ENCODE measurements at regions not wholly inside any gene's neighbourhood (a gene's known extent, or its start where the extent isn't known, plus 50 kb on each side); places are given as distances from the start of the nearest gene placed in this dataset.

GRCh38 chr16:79929260-79929965 lies 328.9 kb upstream of the MAF start:
- Mint-ChIP-seq H3K9me3 (ENCODE audit: unreplicated experiment) (no peaks in the 10 kb centered on the region), H3K27me3 (ENCODE audit: unreplicated experiment) (no peaks in the 10 kb centered on the region), H3K36me3 (ENCODE audit: low read depth, unreplicated experiment) (no peaks in the 10 kb centered on the region), H3K4me1 (ENCODE audit: unreplicated experiment) (peaks cover 6% of the 10 kb centered on the region), H3K4me3 (ENCODE audit: unreplicated experiment) (no peak overlapping the region), H3K27ac (ENCODE audit: unreplicated experiment) (no peak overlapping the region)
- no peak for DNase-seq (ENCODE audit: low spot score)
- TF ChIP-seq CTCF (IDR thresholded peaks at IDR 0.05; ENCODE audit: unreplicated experiment) = no peak

DNA sequence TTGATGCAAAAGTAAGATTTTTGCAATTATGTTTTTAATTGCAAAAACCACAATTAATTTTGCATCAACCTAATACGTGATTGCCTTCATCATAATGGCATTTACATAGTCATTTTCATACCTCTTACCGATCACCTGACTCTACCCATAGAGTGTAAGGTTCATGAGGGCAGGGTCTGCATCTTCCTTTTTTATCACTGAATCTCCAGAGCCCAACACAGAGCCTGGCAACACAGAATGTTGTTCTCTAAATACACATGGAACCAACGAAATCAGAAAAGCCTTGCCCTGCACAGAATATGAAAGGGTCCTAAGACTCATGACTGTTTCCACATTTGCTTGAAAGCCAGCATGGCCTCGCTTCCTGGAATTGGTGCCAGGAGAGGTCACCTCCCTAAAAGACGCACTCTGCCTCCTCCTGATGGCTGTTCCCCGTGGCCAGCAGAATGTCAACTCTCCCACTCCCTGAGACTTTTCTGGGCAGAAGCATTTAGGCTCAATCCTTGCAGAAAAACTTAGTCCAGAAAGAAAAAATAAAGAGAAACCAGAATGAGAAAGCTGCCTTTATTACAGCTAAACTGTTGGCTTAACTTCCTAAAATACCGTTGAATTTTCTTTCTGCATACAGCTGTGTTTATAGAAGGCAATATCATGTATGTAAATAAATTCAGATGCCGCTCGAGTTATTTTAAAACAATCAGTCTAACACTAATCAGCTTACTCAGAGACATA lies 327.8 kb upstream of the MAF start:
- H3K4me1 Mint-ChIP-seq (ENCODE audit: unreplicated experiment) = peaks cover 6% of the 10 kb centered on the region
- H3K4me3 Mint-ChIP-seq (ENCODE audit: unreplicated experiment) = no peak overlapping the region
- no peaks in the 10 kb centered on the region for H3K36me3 Mint-ChIP-seq (ENCODE audit: low read depth, unreplicated experiment)
- no peaks in the 10 kb centered on the region for H3K27me3 Mint-ChIP-seq (ENCODE audit: unreplicated experiment)
- H3K27ac Mint-ChIP-seq (ENCODE audit: unreplicated experiment) = no peak overlapping the region
- TF ChIP-seq CTCF (IDR thresholded peaks at IDR 0.05; ENCODE audit: unreplicated experiment) = no peak
- no peaks in the 10 kb centered on the region for H3K9me3 Mint-ChIP-seq (ENCODE audit: unreplicated experiment)
- no peak for DNase-seq (ENCODE audit: low spot score)

GRCh38 chr16:79926451-79927205 lies 326.1 kb upstream of the MAF start:
- Mint-ChIP-seq H3K9me3 (ENCODE audit: unreplicated experiment) (no peaks in the 10 kb centered on the region), H3K36me3 (ENCODE audit: low read depth, unreplicated experiment) (no peaks in the 10 kb centered on the region), H3K4me1 (ENCODE audit: unreplicated experiment) (peaks cover under 1% of the 10 kb centered on the region), H3K27ac (ENCODE audit: unreplicated experiment) (no peak overlapping the region), H3K4me3 (ENCODE audit: unreplicated experiment) (no peak overlapping the region), H3K27me3 (ENCODE audit: unreplicated experiment) (no peaks in the 10 kb centered on the region)
- DNase-seq (ENCODE audit: low spot score) = no peak
- no peak for TF ChIP-seq CTCF (IDR thresholded peaks at IDR 0.05; ENCODE audit: unreplicated experiment)

DNA sequence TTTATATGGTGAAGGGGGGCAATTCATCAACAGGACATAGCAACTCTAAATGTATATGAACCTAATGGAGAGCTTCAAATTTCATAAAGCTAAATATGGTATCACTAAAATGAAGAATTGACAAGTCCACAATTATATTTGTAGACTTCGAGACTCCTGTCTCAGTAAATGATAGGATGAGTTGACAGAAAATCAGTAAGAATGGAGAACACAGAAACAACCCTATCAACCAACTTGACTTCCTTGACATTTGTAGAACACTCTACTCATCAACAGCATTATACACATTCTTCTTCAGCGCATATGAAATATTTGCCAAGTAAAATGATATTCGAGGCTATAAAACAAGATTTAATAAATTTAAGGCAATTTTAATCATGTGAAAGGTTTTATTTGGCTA lies 322.9 kb upstream of the MAF start:
- H3K9me3 Mint-ChIP-seq (ENCODE audit: unreplicated experiment) = no peaks in the 10 kb centered on the region
- H3K4me3 Mint-ChIP-seq (ENCODE audit: unreplicated experiment) = no peak overlapping the region
- no peak for TF ChIP-seq CTCF (IDR thresholded peaks at IDR 0.05; ENCODE audit: unreplicated experiment)
- H3K36me3 Mint-ChIP-seq (ENCODE audit: low read depth, unreplicated experiment) = peaks cover 2% of the 10 kb centered on the region
- H3K4me1 Mint-ChIP-seq (ENCODE audit: unreplicated experiment) = no peaks in the 10 kb centered on the region
- no peak overlapping the region for H3K27ac Mint-ChIP-seq (ENCODE audit: unreplicated experiment)
- H3K27me3 Mint-ChIP-seq (ENCODE audit: unreplicated experiment) = peaks cover 1% of the 10 kb centered on the region
- no peak for DNase-seq (ENCODE audit: low spot score)

Measured in endothelial cell (in vitro differentiated cells).